Kidney tubule cell (primary cell): ENCODE measurements at regions not wholly inside any gene's neighbourhood (a gene's known extent, or its start where the extent isn't known, plus 50 kb on each side); places are given as distances from the start of the nearest gene placed in this dataset.

Source experiments
- DNase-seq: peaks from one replicate; pipeline ENCODE4 v3.0.0-alpha.2; 2018; ENCODE audit warnings: low spot score

- no peak for DNase-seq
Measured at GRCh38 chr6:91135406-91136103, 548.7 kb upstream of the MAP3K7 start.

- DNase-seq = peak; percentile 87
Measured at GRCh38 chr6:91132461-91132860, 545.6 kb upstream of the MAP3K7 start.

GRCh38 chr6:91130126-91130525 is 543.3 kb upstream of the MAP3K7 start:
- DNase-seq = no peak

- no peak for DNase-seq
Measured at GRCh38 chr6:91127752-91128151, 540.9 kb upstream of the MAP3K7 start.

- no peak for DNase-seq
Measured at GRCh38 chr6:91126876-91127275, 540.0 kb upstream of the MAP3K7 start.

GRCh38 chr6:91117550-91117949 is 530.7 kb upstream of the MAP3K7 start:
- DNase-seq = peak; percentile 42

GRCh38 chr6:91114123-91114708 is 527.3 kb upstream of the MAP3K7 start:
- no peak for DNase-seq

- DNase-seq = no peak
Measured at GRCh38 chr6:91106083-91106482, 519.2 kb upstream of the MAP3K7 start.

GRCh38 chr6:91105532-91105931 is 518.7 kb upstream of the MAP3K7 start:
- DNase-seq = peak; percentile 54

GRCh38 chr6:91099479-91099878 is 512.6 kb upstream of the MAP3K7 start:
- DNase-seq = no peak

- peak; percentile 75 for DNase-seq
Measured at GRCh38 chr6:91098006-91098405, 511.1 kb upstream of the MAP3K7 start.

- no peak for DNase-seq
Measured at GRCh38 chr6:91097364-91097763, 510.5 kb upstream of the MAP3K7 start.

GRCh38 chr6:91094806-91095475 is 508.1 kb upstream of the MAP3K7 start:
- peak; percentile 65 for DNase-seq

- peak; percentile 8 for DNase-seq
Measured at GRCh38 chr6:91094341-91094740, 507.5 kb upstream of the MAP3K7 start.

- DNase-seq = no peak
Measured at GRCh38 chr6:91088976-91089375, 502.1 kb upstream of the MAP3K7 start.

- DNase-seq = no peak
Measured at GRCh38 chr6:91088515-91088914, 501.6 kb upstream of the MAP3K7 start.

- DNase-seq = peak; percentile 18
Measured at GRCh38 chr6:91087908-91088307, 501.0 kb upstream of the MAP3K7 start.

GRCh38 chr6:91083211-91083610 is 496.3 kb upstream of the MAP3K7 start:
- DNase-seq = no peak

- peak; percentile 20 for DNase-seq
Measured at GRCh38 chr6:91082311-91082832, 495.5 kb upstream of the MAP3K7 start.

GRCh38 chr6:91081452-91082067 is 494.7 kb upstream of the MAP3K7 start:
- DNase-seq = peak; percentile 59

GRCh38 chr6:91080871-91081270 is 494.0 kb upstream of the MAP3K7 start:
- DNase-seq = no peak

GRCh38 chr6:91079969-91080368 is 493.1 kb upstream of the MAP3K7 start:
- DNase-seq = no peak
